HEK293 (cell line): ENCODE measurements at regions not wholly inside any gene's neighbourhood (a gene's known extent, or its start where the extent isn't known, plus 50 kb on each side); places are given as distances from the start of the nearest gene placed in this dataset.

ENCODE experiments used
- CTCF ChIA-PET: fragments of 350-600 bp; formaldehyde crosslinking; extraction: SDS; loops from one replicate; lab custom pipeline; 2021; ENCODE audit warnings: antibody characterized with exemption; lab: Yijun Ruan, JAX
- POLR2A ChIA-PET: fragments of 300-600 bp; formaldehyde crosslinking; extraction: SDS; loops from one replicate; lab custom pipeline; 2020; ENCODE audit warnings: antibody characterized with exemption, inconsistent platforms; lab: Yijun Ruan, JAX
- H3K27ac ChIP-seq: fragments of 200-500 bp; sonication (Bioruptor generic); 2 replicates; pipeline ENCODE4 v1.5.1; 2014; ENCODE audit warnings: low read depth, low read length, control low read depth, inconsistent platforms; ENCODE audit errors: extremely low read depth
- H3K36me3 ChIP-seq, 2 experiments: fragments of 200-500 bp in 1 of 2; sonication (Bioruptor generic) in 1 of 2; 1 replicate in 1 of 2; 2 replicates in 1 of 2; pipeline ENCODE4 v1.5.1; 2014 to 2017; ENCODE audit warnings: inconsistent platforms in 2 of 2, low read length in 2 of 2; ENCODE audit not compliant: control insufficient read depth in 2 of 2, insufficient read depth in 1 of 2
- H3K4me1 ChIP-seq: fragments of 200-500 bp; sonication (Bioruptor generic); 2 replicates; pipeline ENCODE4 v1.5.1; 2014; ENCODE audit warnings: mild to moderate bottlenecking, low read length, inconsistent platforms; ENCODE audit not compliant: control insufficient read depth, insufficient read depth
- H3K4me3 ChIP-seq: 2 replicates; pipeline ENCODE4 v1.5.1; 2011; ENCODE audit warnings: low read depth, mild to moderate bottlenecking, control low read depth, low read length, moderate library complexity
- H3K9me3 ChIP-seq: fragments of 200-500 bp; sonication (Bioruptor generic); 2 replicates; pipeline ENCODE4 v1.5.1; 2014; ENCODE audit warnings: low read depth, low read length, inconsistent platforms; ENCODE audit not compliant: control insufficient read depth, insufficient read depth
- GLI2 ChIP-seq: fragments of 450-650 bp; formaldehyde crosslinking; IDR thresholded peaks from 2 replicates; pipeline ENCODE4; 2017; ENCODE audit warnings: missing biosample characterization, missing genetic modification characterization, low read depth, borderline replicate concordance
- KLF1 ChIP-seq: fragments of 450-650 bp; formaldehyde crosslinking; IDR thresholded peaks from 2 replicates; pipeline ENCODE4 v1.5.1; 2016; ENCODE audit warnings: missing biosample characterization, missing genetic modification characterization
- KLF8 ChIP-seq: fragments of 450-650 bp; formaldehyde crosslinking; IDR thresholded peaks from 2 replicates; pipeline ENCODE4 v1.5.1; 2016; ENCODE audit warnings: missing biosample characterization, missing genetic modification characterization
- KLF9 ChIP-seq: fragments of 450-650 bp; formaldehyde crosslinking; IDR thresholded peaks from 2 replicates; pipeline ENCODE4 v1.5.1; 2016; ENCODE audit warnings: missing biosample characterization, missing genetic modification characterization, low read depth
- OVOL3 ChIP-seq: fragments of 450-650 bp; formaldehyde crosslinking; IDR thresholded peaks from 2 replicates; pipeline ENCODE4 v1.5.1; 2016; ENCODE audit warnings: missing biosample characterization, missing genetic modification characterization
- SP2 ChIP-seq: fragments of 450-650 bp; formaldehyde crosslinking; IDR thresholded peaks from 2 replicates; pipeline ENCODE4 v1.5.1; 2016; ENCODE audit warnings: missing biosample characterization, missing genetic modification characterization
- ZFP69B ChIP-seq: fragments of 450-650 bp; formaldehyde crosslinking; IDR thresholded peaks from 2 replicates; pipeline ENCODE4 v1.5.1; 2016; ENCODE audit warnings: missing biosample characterization, missing genetic modification characterization
- ZNF114 ChIP-seq: fragments of 450-650 bp; formaldehyde crosslinking; IDR thresholded peaks from 2 replicates; pipeline ENCODE4 v1.5.0; 2017; ENCODE audit warnings: missing biosample characterization, missing genetic modification characterization
- ZNF132 ChIP-seq: fragments of 450-650 bp; formaldehyde crosslinking; IDR thresholded peaks from 2 replicates; pipeline ENCODE4 v1.5.1; 2017; ENCODE audit warnings: missing biosample characterization, missing genetic modification characterization, borderline replicate concordance
- ZNF133 ChIP-seq: fragments of 450-650 bp; formaldehyde crosslinking; IDR thresholded peaks from 2 replicates; pipeline ENCODE4 v1.5.1; 2016; ENCODE audit warnings: missing biosample characterization, missing genetic modification characterization
- ZNF146 ChIP-seq: fragments of 450-650 bp; formaldehyde crosslinking; IDR thresholded peaks from 2 replicates; pipeline ENCODE4 v1.5.1; 2016; ENCODE audit warnings: missing biosample characterization, missing genetic modification characterization
- ZNF184 ChIP-seq: fragments of 450-650 bp; IDR thresholded peaks from 2 replicates; pipeline ENCODE4 v1.5.1; 2018; ENCODE audit warnings: missing biosample characterization, mild to moderate bottlenecking, missing genetic modification characterization
- ZNF223 ChIP-seq: fragments of 450-650 bp; formaldehyde crosslinking; IDR thresholded peaks from 2 replicates; pipeline ENCODE4 v1.5.1; 2016; ENCODE audit warnings: missing biosample characterization, missing genetic modification characterization
- ZNF501 ChIP-seq: fragments of 450-650 bp; formaldehyde crosslinking; IDR thresholded peaks from 2 replicates; pipeline ENCODE4 v1.5.1; 2016; ENCODE audit warnings: missing biosample characterization, missing genetic modification characterization
- ZNF510 ChIP-seq: fragments of 450-650 bp; formaldehyde crosslinking; IDR thresholded peaks from 2 replicates; pipeline ENCODE4 v1.5.1; 2018; ENCODE audit warnings: mild to moderate bottlenecking, missing genetic modification characterization, missing biosample characterization; ENCODE audit not compliant: insufficient replicate concordance
- ZNF544 ChIP-seq: fragments of 450-650 bp; formaldehyde crosslinking; IDR thresholded peaks from 2 replicates; pipeline ENCODE4 v1.5.0; 2017; ENCODE audit warnings: missing biosample characterization, missing genetic modification characterization
- ZNF548 ChIP-seq: fragments of 450-650 bp; formaldehyde crosslinking; IDR thresholded peaks from 2 replicates; pipeline ENCODE4 v1.5.1; 2016; ENCODE audit warnings: missing biosample characterization, missing genetic modification characterization
- ZNF610 ChIP-seq: fragments of 450-650 bp; formaldehyde crosslinking; IDR thresholded peaks from 2 replicates; pipeline ENCODE4 v1.5.1; 2016; ENCODE audit warnings: missing biosample characterization, missing genetic modification characterization, borderline replicate concordance
- ZNF664 ChIP-seq: fragments of 450-650 bp; formaldehyde crosslinking; IDR thresholded peaks from 2 replicates; pipeline ENCODE4 v1.5.1; 2016; ENCODE audit warnings: missing biosample characterization, missing genetic modification characterization
- ZNF677 ChIP-seq: fragments of 450-650 bp; IDR thresholded peaks from 2 replicates; pipeline ENCODE4 v1.5.0; 2018; ENCODE audit warnings: missing biosample characterization, mild to moderate bottlenecking, missing genetic modification characterization, moderate library complexity
- ZNF791 ChIP-seq: fragments of 450-650 bp; formaldehyde crosslinking; IDR thresholded peaks from 2 replicates; pipeline ENCODE4 v1.5.1; 2016; ENCODE audit warnings: missing biosample characterization, missing genetic modification characterization
- ZNF843 ChIP-seq: fragments of 450-650 bp; formaldehyde crosslinking; IDR thresholded peaks from 2 replicates; pipeline ENCODE4 v1.5.1; 2016; ENCODE audit warnings: missing biosample characterization, missing genetic modification characterization
- TF ChIP-seq, protein P1 (sequence below): fragments of 450-650 bp; formaldehyde crosslinking; IDR thresholded peaks from 2 replicates; pipeline ENCODE4 v1.5.1; 2016; ENCODE audit warnings: missing biosample characterization, missing genetic modification characterization
- TF ChIP-seq, protein P2 (sequence below): fragments of 450-650 bp; formaldehyde crosslinking; IDR thresholded peaks from 2 replicates; pipeline ENCODE4 v1.5.1; 2016; ENCODE audit warnings: missing biosample characterization, missing genetic modification characterization
- TF ChIP-seq, protein P3 (sequence below): fragments of 450-650 bp; formaldehyde crosslinking; IDR thresholded peaks from 2 replicates; pipeline ENCODE4 v1.5.1; 2016; ENCODE audit warnings: missing biosample characterization, missing genetic modification characterization
- TF ChIP-seq, protein P4 (sequence below): fragments of 450-650 bp; formaldehyde crosslinking; IDR thresholded peaks from 2 replicates; pipeline ENCODE4 v1.5.1; 2016; ENCODE audit warnings: missing biosample characterization, missing genetic modification characterization

DNA sequence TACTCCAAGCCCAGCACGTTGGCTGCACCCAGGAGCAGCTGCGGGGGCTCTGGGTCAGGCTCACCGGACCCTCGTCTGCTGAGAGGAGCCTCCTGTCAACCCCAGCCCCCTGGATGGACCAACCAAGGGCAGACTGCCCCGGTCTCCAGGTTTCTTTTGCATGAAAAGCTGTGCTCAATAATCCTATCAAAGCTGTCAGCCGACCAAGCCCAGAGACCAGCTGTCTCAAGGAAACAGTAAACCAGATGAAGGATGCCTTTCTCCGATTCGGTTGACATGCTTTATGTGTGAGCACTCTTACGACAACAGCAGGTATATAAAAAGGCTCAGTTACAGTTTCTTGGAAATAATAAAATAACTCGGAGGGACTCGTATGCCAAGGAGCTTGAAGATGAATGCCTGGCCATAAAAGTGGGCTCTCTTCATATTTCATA, 71.6 kb upstream of the BAIAP2L1 start (continued):
- TF ChIP-seq, protein P1, sequence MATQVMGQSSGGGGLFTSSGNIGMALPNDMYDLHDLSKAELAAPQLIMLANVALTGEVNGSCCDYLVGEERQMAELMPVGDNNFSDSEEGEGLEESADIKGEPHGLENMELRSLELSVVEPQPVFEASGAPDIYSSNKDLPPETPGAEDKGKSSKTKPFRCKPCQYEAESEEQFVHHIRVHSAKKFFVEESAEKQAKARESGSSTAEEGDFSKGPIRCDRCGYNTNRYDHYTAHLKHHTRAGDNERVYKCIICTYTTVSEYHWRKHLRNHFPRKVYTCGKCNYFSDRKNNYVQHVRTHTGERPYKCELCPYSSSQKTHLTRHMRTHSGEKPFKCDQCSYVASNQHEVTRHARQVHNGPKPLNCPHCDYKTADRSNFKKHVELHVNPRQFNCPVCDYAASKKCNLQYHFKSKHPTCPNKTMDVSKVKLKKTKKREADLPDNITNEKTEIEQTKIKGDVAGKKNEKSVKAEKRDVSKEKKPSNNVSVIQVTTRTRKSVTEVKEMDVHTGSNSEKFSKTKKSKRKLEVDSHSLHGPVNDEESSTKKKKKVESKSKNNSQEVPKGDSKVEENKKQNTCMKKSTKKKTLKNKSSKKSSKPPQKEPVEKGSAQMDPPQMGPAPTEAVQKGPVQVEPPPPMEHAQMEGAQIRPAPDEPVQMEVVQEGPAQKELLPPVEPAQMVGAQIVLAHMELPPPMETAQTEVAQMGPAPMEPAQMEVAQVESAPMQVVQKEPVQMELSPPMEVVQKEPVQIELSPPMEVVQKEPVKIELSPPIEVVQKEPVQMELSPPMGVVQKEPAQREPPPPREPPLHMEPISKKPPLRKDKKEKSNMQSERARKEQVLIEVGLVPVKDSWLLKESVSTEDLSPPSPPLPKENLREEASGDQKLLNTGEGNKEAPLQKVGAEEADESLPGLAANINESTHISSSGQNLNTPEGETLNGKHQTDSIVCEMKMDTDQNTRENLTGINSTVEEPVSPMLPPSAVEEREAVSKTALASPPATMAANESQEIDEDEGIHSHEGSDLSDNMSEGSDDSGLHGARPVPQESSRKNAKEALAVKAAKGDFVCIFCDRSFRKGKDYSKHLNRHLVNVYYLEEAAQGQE (tag by site-specific recombination) = no peak
- TF ChIP-seq ZNF223 (tag by site-specific recombination) (no peak), ZNF133 (tag by site-specific recombination) (no peak)

DNA sequence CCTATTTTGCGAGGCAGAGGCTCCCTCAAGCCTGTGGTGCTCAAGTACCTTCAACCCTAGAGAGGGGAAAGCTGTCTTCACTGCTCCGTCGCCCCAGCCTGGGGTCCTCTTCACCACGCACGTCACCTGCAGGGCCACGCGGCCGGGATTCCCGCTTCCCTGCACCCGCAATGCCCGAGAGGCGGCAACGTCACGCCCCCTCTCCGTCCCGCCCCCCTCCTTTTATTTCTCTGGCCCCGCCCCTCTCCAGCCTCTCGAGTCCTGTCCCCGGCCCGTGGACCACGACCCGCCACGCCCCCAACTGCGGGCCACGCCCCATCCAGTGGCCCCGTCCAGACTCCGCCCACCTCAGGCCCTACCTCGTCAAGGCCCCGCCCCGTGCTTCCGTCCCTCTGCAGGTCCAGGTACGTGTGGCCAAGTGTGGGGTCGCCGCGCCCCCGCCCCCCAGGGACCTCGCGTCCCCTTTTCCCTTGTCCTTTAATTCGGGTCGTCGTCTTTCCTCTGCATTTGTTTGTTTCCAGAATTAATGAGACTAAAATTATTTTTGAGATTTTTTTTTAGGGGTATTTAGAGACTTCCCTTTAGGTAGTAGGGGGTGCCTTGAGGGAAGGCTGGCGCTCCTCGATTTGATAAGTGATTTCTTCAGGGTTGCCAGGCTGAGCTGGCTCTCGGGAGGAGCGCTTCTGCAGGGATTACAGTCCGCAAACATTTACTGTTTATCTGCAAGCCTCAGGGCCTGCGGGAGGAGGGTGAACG, 69.8 kb upstream of the BAIAP2L1 start:
- Histone ChIP-seq H3K27ac (no peak overlapping the region), H3K9me3 (no peaks in the 10 kb centered on the region), H3K4me1 (peaks cover 3% of the 10 kb centered on the region; the same call in 1 of the 2 replicates)
- no peak for TF ChIP-seq ZNF843 (tag by site-specific recombination)
- 0 out of 2 replicates have a peak, but pooled peaks have one; percentile 38 for TF ChIP-seq KLF8 (tag by site-specific recombination)
- TF ChIP-seq KLF9 = peak; percentile 65
- TF ChIP-seq KLF1 (tag by site-specific recombination) = peak; percentile 80
- TF ChIP-seq, all 188 proteins: peak for 3
- ChIA-PET POLR2A (no interaction called here), CTCF (no interaction called here)
- Histone ChIP-seq H3K36me3 (no peaks in the 10 kb centered on the region), H3K4me3 (no peak overlapping the region)

DNA sequence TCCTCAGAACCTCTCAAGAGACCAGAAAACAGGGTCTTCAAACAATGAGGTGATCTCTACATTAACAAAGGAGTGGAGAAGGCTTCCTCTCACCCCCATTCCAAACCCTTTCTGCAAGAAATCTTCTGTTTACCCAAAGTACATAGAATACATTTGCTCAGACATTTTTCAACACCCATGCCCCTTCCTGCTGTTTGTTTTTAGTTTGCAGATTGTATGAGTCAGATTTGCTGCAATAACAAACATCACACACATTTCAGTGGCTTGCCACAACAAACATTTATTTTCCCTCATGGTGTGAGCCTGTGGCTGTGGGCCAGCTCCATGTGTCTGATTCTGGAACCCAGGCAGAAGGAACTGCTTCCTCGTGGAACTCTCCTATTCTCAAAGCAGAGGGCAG, 68.2 kb upstream of the BAIAP2L1 start:
- CTCF ChIA-PET = interaction anchor here (1.3 kb wide), 1 partner anchor 277 kb away, joined by 3 read pairs; no protein-coding TSS in a partner anchor
- H3K4me1 ChIP-seq = 0 out of 2 replicates have a peak, but pooled peaks cover 2% of the 10 kb centered on the region
- H3K36me3 ChIP-seq = no peaks in the 10 kb centered on the region
- no peaks in the 10 kb centered on the region for H3K9me3 ChIP-seq
- H3K4me3 ChIP-seq = no peak overlapping the region
- H3K27ac ChIP-seq = no peak overlapping the region
- POLR2A ChIA-PET = no interaction called here
- TF ChIP-seq ZNF132 (tag by site-specific recombination) (no peak), ZNF664 (tag by site-specific recombination) (no peak), ZNF677 (no peak), ZNF791 (tag by site-specific recombination) (no peak), ZNF610 (tag by site-specific recombination) (no peak), ZNF548 (tag by site-specific recombination) (no peak), GLI2 (no peak), OVOL3 (no peak), ZNF510 (no peak), ZNF146 (tag by site-specific recombination) (no peak), ZFP69B (no peak), SP2 (tag by site-specific recombination) (no peak), ZNF501 (tag by site-specific recombination) (no peak), ZNF184 (tag by site-specific recombination) (no peak), ZNF544 (tag by site-specific recombination) (no peak), ZNF114 (tag by site-specific recombination) (no peak)
- TF ChIP-seq, protein P2, sequence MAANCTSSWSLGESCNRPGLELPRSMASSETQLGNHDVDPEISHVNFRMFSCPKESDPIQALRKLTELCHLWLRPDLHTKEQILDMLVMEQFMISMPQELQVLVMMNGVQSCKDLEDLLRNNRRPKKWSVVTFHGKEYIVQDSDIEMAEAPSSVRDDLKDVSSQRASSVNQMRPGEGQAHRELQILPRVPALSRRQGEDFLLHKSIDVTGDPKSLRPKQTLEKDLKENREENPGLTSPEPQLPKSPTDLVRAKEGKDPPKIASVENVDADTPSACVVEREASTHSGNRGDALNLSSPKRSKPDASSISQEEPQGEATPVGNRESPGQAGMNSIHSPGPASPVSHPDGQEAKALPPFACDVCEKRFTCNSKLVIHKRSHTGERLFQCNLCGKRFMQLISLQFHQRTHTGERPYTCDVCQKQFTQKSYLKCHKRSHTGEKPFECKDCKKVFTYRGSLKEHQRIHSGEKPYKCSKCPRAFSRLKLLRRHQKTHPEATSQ (tag by site-specific recombination) = no peak
- TF ChIP-seq, protein P3, sequence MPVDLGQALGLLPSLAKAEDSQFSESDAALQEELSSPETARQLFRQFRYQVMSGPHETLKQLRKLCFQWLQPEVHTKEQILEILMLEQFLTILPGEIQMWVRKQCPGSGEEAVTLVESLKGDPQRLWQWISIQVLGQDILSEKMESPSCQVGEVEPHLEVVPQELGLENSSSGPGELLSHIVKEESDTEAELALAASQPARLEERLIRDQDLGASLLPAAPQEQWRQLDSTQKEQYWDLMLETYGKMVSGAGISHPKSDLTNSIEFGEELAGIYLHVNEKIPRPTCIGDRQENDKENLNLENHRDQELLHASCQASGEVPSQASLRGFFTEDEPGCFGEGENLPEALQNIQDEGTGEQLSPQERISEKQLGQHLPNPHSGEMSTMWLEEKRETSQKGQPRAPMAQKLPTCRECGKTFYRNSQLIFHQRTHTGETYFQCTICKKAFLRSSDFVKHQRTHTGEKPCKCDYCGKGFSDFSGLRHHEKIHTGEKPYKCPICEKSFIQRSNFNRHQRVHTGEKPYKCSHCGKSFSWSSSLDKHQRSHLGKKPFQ (tag by site-specific recombination) = no peak
- TF ChIP-seq, protein P4, sequence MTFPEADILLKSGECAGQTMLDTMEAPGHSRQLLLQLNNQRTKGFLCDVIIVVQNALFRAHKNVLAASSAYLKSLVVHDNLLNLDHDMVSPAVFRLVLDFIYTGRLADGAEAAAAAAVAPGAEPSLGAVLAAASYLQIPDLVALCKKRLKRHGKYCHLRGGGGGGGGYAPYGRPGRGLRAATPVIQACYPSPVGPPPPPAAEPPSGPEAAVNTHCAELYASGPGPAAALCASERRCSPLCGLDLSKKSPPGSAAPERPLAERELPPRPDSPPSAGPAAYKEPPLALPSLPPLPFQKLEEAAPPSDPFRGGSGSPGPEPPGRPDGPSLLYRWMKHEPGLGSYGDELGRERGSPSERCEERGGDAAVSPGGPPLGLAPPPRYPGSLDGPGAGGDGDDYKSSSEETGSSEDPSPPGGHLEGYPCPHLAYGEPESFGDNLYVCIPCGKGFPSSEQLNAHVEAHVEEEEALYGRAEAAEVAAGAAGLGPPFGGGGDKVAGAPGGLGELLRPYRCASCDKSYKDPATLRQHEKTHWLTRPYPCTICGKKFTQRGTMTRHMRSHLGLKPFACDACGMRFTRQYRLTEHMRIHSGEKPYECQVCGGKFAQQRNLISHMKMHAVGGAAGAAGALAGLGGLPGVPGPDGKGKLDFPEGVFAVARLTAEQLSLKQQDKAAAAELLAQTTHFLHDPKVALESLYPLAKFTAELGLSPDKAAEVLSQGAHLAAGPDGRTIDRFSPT = no peak
